ENCODE measurements at regions not wholly inside any gene's neighbourhood (a gene's known extent, or its start where the extent isn't known, plus 50 kb on each side); places are given as distances from the start of the nearest gene placed in this dataset.

DNA sequence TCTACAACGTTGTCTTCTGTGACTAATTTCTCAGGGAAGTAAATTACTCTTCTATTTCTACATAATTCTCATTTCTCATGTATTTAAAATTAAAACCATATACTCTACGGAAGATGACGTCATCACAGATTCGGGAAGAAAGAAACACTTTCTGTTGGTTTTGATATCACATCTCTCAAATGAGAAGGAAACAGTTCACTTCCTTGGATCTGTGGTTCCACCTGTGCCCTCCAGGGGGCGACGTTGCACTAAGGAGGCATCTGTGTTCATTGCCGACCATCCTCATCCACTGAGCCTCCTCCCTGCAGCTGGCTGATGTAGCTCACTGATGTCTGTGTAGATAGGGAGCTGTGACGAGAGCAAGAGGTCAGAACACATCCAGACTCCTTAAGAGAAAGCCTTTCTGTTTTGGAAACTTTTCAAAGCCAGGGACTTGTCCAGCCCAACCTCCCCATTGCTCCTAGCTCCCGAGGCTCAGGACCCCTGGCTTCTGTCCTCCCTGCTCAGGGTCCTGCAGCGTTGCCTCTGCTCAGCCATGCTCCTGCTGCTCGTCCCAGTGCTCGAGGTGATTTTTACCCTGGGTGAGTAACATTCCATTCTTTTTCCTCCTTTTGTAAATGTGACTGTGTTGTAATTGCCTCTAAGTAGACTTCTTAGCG is 172.7 kb upstream of the OR4E1 start:
- H3K4me3 ChIP-seq (replicated peaks in 1 of 3; ENCODE audit: low read depth in 2 of 3, low read length in 3 of 3), result no peak overlapping the region
- no peaks in the 10 kb centered on the region for H3K36me3 Mint-ChIP-seq
- 40% methylated on average over 1 of the region's 13 CpGs for WGBS (ENCODE audit: insufficient coverage)
- no peak overlapping the region for H3K27ac Mint-ChIP-seq
- peak in 2 of 3 donors; percentile 13 to 30 for DNase-seq
- peaks cover 6% of the 10 kb centered on the region for H3K4me1 Mint-ChIP-seq
- intact Hi-C loops (cut with micrococcal nuclease), result no loop called here
- H3K27me3 Mint-ChIP-seq (ENCODE audit: low read depth in 3 of 3), result peaks cover 3 to 4% (median 3%) of the 10 kb centered on the region in 3 donors
- H2AFZ ChIP-seq (ENCODE audit: insufficient read depth, low read depth, low read length, poor library complexity, severe bottlenecking), result no peak overlapping the region
- H3K36me3 ChIP-seq (replicated peaks in 1 of 2; ENCODE audit: control insufficient read depth in 1 of 2, insufficient read depth in 2 of 2, low read length in 2 of 2), result no peaks in the 10 kb centered on the region
- peaks cover 0 to 2% (median 0%) of the 10 kb centered on the region in 7 donors for H3K9me3 Mint-ChIP-seq
- no peaks in the 10 kb centered on the region for H3K9me3 ChIP-seq (replicated peaks in 1 of 2; ENCODE audit: control insufficient read depth in 1 of 2, insufficient read depth in 1 of 2, low read length in 2 of 2)
- no peak overlapping the region for H3K4me2 ChIP-seq (replicated peaks; ENCODE audit: extremely low read depth, low read length, poor library complexity, severe bottlenecking)
- no peaks in the 10 kb centered on the region for H3K79me2 ChIP-seq (ENCODE audit: insufficient read depth, low read length)
- no peaks in the 10 kb centered on the region for H4K20me1 ChIP-seq (ENCODE audit: insufficient read depth, low read length)
- no peak overlapping the region for H3K9ac ChIP-seq (ENCODE audit: insufficient read depth, low read length, poor library complexity, severe bottlenecking)
- H3K27me3 ChIP-seq (ENCODE audit: control insufficient read depth in 2 of 2, insufficient read depth in 2 of 2, low read length in 2 of 2), result peaks cover 0 to 2% of the 10 kb centered on the region in 2 donors
- peak overlapping the region in 1 of 2 donors; percentile 42 for H3K4me3 Mint-ChIP-seq
- no peak overlapping the region for H3K27ac ChIP-seq (ENCODE audit: low read depth in 1 of 2, low read length in 2 of 2)
- H3K4me1 ChIP-seq (ENCODE audit: control insufficient read depth in 1 of 2, insufficient read depth in 2 of 2, low read length in 2 of 2), result no peaks in the 10 kb centered on the region
- TF ChIP-seq, protein P1, sequence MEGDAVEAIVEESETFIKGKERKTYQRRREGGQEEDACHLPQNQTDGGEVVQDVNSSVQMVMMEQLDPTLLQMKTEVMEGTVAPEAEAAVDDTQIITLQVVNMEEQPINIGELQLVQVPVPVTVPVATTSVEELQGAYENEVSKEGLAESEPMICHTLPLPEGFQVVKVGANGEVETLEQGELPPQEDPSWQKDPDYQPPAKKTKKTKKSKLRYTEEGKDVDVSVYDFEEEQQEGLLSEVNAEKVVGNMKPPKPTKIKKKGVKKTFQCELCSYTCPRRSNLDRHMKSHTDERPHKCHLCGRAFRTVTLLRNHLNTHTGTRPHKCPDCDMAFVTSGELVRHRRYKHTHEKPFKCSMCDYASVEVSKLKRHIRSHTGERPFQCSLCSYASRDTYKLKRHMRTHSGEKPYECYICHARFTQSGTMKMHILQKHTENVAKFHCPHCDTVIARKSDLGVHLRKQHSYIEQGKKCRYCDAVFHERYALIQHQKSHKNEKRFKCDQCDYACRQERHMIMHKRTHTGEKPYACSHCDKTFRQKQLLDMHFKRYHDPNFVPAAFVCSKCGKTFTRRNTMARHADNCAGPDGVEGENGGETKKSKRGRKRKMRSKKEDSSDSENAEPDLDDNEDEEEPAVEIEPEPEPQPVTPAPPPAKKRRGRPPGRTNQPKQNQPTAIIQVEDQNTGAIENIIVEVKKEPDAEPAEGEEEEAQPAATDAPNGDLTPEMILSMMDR (IDR thresholded peaks at IDR 0.05), result peak; percentile 90

DNA sequence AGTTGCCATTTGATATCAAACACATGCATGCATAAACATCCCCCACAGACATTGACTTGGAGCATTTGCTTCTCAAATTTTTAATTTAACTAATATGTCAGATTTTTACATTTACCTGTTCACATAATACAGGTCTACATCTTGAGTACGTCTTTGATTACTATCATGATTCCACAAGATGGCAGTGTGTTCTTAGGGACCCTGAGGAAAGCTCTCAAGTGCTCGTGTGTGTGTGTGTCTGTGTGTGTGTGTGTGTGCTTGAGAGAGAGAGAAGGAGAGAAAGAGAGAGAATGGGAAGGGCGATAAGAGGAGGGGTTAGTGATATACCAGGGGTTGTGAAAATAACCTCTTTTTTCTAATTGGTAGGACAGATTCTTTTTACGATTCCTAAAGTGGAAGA is 167.1 kb upstream of the OR4E1 start:
- Histone ChIP-seq H2AFZ (ENCODE audit: insufficient read depth, low read depth, low read length, poor library complexity, severe bottlenecking) (no peak overlapping the region), H3K27me3 (ENCODE audit: control insufficient read depth in 2 of 2, insufficient read depth in 2 of 2, low read length in 2 of 2) (peaks cover 0 to 2% of the 10 kb centered on the region in 2 donors), H3K27ac (ENCODE audit: low read depth in 1 of 2, low read length in 2 of 2) (no peak overlapping the region), H3K36me3 (replicated peaks in 1 of 2; ENCODE audit: control insufficient read depth in 1 of 2, insufficient read depth in 2 of 2, low read length in 2 of 2) (no peaks in the 10 kb centered on the region), H3K79me2 (ENCODE audit: insufficient read depth, low read length) (no peaks in the 10 kb centered on the region), H3K9ac (ENCODE audit: insufficient read depth, low read length, poor library complexity, severe bottlenecking) (no peak overlapping the region), H3K4me1 (ENCODE audit: control insufficient read depth in 1 of 2, insufficient read depth in 2 of 2, low read length in 2 of 2) (no peaks in the 10 kb centered on the region), H3K4me3 (replicated peaks in 1 of 3; ENCODE audit: low read depth in 2 of 3, low read length in 3 of 3) (no peak overlapping the region), H3K4me2 (replicated peaks; ENCODE audit: extremely low read depth, low read length, poor library complexity, severe bottlenecking) (no peak overlapping the region), H3K9me3 (replicated peaks in 1 of 2; ENCODE audit: control insufficient read depth in 1 of 2, insufficient read depth in 1 of 2, low read length in 2 of 2) (peaks cover 2 to 10% of the 10 kb centered on the region in 2 donors), H4K20me1 (ENCODE audit: insufficient read depth, low read length) (no peaks in the 10 kb centered on the region)
- Mint-ChIP-seq H3K9me3 (peaks cover 0 to 9% (median 3%) of the 10 kb centered on the region in 7 donors), H3K36me3 (no peaks in the 10 kb centered on the region), H3K4me3 (no peak overlapping the region), H3K27me3 (ENCODE audit: low read depth in 3 of 3) (peaks cover 2 to 3% (median 3%) of the 10 kb centered on the region in 3 donors), H3K27ac (no peak overlapping the region), H3K4me1 (no peaks in the 10 kb centered on the region)
- TF ChIP-seq, protein P1 (IDR thresholded peaks at IDR 0.05), result no peak
- 0% methylated on average over 1 of the region's 4 CpGs for WGBS (ENCODE audit: insufficient coverage)
- DNase-seq, result no peak
- intact Hi-C loops (cut with micrococcal nuclease), result no loop called here

Data from CD14-positive monocyte (primary cell).